ENCODE measurements at regions not wholly inside any gene's neighbourhood (a gene's known extent, or its start where the extent isn't known, plus 50 kb on each side); places are given as distances from the start of the nearest gene placed in this dataset.
A peak's percentile ranks its signal among the peaks of the same experiment; 100 is the strongest.

GRCh38 chr7:85890244-85890811 is 703.5 kb upstream of the SEMA3D start:
- ATAC-seq (ENCODE audit: low read depth in 2 of 2): no peak
- Histone ChIP-seq H3K36me3 (ENCODE audit: control insufficient read depth, insufficient read depth, low read length) (no peaks in the 10 kb centered on the region), H3K4me3 (ENCODE audit: low read depth, low read length) (no peak overlapping the region), H3K9me3 (ENCODE audit: control insufficient read depth in 2 of 2, low read length in 2 of 2) (no peaks in the 10 kb centered on the region), H3K27me3 (ENCODE audit: control insufficient read depth, insufficient read depth, low read length) (no peaks in the 10 kb centered on the region), H3K27ac (ENCODE audit: insufficient read depth, low read length, poor library complexity, severe bottlenecking) (no peak overlapping the region), H3K4me1 (ENCODE audit: control insufficient read depth, insufficient read depth, low read length, poor library complexity, severe bottlenecking) (no peaks in the 10 kb centered on the region)
- Mint-ChIP-seq H3K36me3 (no peaks in the 10 kb centered on the region), H3K27ac (no peak overlapping the region), H3K4me1 (no peaks in the 10 kb centered on the region), H3K27me3 (no peaks in the 10 kb centered on the region), H3K4me3 (no peak overlapping the region), H3K9me3 (peaks cover 0 to 5% (median 1%) of the 10 kb centered on the region in 7 donors)
- DNase-seq: peak in 1 of 3 donors; percentile 1

GRCh38 chr7:85887133-85887532 is 700.3 kb upstream of the SEMA3D start:
- H3K4me3 ChIP-seq (ENCODE audit: low read depth, low read length): no peak overlapping the region
- ATAC-seq (ENCODE audit: low read depth in 2 of 2): no peak
- no peak for DNase-seq
- Mint-ChIP-seq H3K4me1 (no peaks in the 10 kb centered on the region), H3K27me3 (no peaks in the 10 kb centered on the region), H3K27ac (no peak overlapping the region), H3K36me3 (no peaks in the 10 kb centered on the region), H3K9me3 (peaks cover 0 to 5% (median 1%) of the 10 kb centered on the region in 7 donors), H3K4me3 (no peak overlapping the region)
- H3K27me3 ChIP-seq (ENCODE audit: control insufficient read depth, insufficient read depth, low read length): no peaks in the 10 kb centered on the region
- H3K27ac ChIP-seq (ENCODE audit: insufficient read depth, low read length, poor library complexity, severe bottlenecking): no peak overlapping the region
- H3K36me3 ChIP-seq (ENCODE audit: control insufficient read depth, insufficient read depth, low read length): no peaks in the 10 kb centered on the region
- H3K9me3 ChIP-seq (ENCODE audit: control insufficient read depth in 2 of 2, low read length in 2 of 2): no peaks in the 10 kb centered on the region
- no peaks in the 10 kb centered on the region for H3K4me1 ChIP-seq (ENCODE audit: control insufficient read depth, insufficient read depth, low read length, poor library complexity, severe bottlenecking)

GRCh38 chr7:85882335-85882734 is 695.5 kb upstream of the SEMA3D start:
- Histone ChIP-seq H3K27ac (ENCODE audit: insufficient read depth, low read length, poor library complexity, severe bottlenecking) (no peak overlapping the region), H3K4me1 (ENCODE audit: control insufficient read depth, insufficient read depth, low read length, poor library complexity, severe bottlenecking) (no peaks in the 10 kb centered on the region), H3K36me3 (ENCODE audit: control insufficient read depth, insufficient read depth, low read length) (no peaks in the 10 kb centered on the region), H3K27me3 (ENCODE audit: control insufficient read depth, insufficient read depth, low read length) (no peaks in the 10 kb centered on the region), H3K9me3 (ENCODE audit: control insufficient read depth in 2 of 2, low read length in 2 of 2) (no peaks in the 10 kb centered on the region), H3K4me3 (ENCODE audit: low read depth, low read length) (no peak overlapping the region)
- Mint-ChIP-seq H3K27ac (peak overlapping the region in 1 of 3 donors; percentile 20), H3K4me3 (no peak overlapping the region), H3K4me1 (no peaks in the 10 kb centered on the region), H3K9me3 (peaks cover 0 to 14% (median 8%) of the 10 kb centered on the region in 7 donors), H3K27me3 (no peaks in the 10 kb centered on the region), H3K36me3 (no peaks in the 10 kb centered on the region)
- ATAC-seq (ENCODE audit: low read depth in 2 of 2) (no peak), DNase-seq (no peak)

GRCh38 chr7:85875398-85875797 is 688.5 kb upstream of the SEMA3D start:
- H3K9me3 Mint-ChIP-seq: peaks cover 5 to 42% (median 7%) of the 10 kb centered on the region in 7 donors
- H3K4me1 Mint-ChIP-seq: no peaks in the 10 kb centered on the region

DNA sequence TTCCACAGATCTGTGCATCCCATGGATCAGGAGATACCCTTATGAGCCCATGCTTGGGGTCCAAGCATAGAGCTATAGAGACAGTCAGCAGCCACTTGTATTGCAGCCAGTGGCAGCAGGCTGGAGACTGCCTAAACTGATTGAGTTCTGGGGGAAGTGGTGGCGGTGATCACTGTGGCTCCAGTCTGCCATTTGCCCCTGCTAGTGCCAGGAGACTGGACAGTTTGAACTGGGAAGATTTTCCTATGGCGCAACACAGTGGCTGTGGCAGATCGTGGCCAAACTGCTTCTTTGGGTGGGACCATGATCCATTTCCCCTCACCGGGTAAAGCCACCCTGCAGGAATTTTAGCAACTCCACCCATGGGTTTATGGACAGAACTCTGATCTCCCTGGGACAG is 679.7 kb upstream of the SEMA3D start:
- no peaks in the 10 kb centered on the region for H3K4me1 ChIP-seq (ENCODE audit: control insufficient read depth, insufficient read depth, low read length, poor library complexity, severe bottlenecking)
- no peak for DNase-seq
- H3K27ac Mint-ChIP-seq: no peak overlapping the region

More at GRCh38 chr7:85875398-85875797, 688.5 kb upstream of the SEMA3D start:
- no peaks in the 10 kb centered on the region for H3K27me3 ChIP-seq (ENCODE audit: control insufficient read depth, insufficient read depth, low read length)
- Mint-ChIP-seq H3K4me3 (no peak overlapping the region), H3K36me3 (no peaks in the 10 kb centered on the region), H3K27ac (no peak overlapping the region), H3K27me3 (no peaks in the 10 kb centered on the region)
- H3K4me3 ChIP-seq (ENCODE audit: low read depth, low read length): no peak overlapping the region
- no peaks in the 10 kb centered on the region for H3K4me1 ChIP-seq (ENCODE audit: control insufficient read depth, insufficient read depth, low read length, poor library complexity, severe bottlenecking)
- ATAC-seq (ENCODE audit: low read depth in 2 of 2): no peak
- no peak overlapping the region for H3K27ac ChIP-seq (ENCODE audit: insufficient read depth, low read length, poor library complexity, severe bottlenecking)
- H3K36me3 ChIP-seq (ENCODE audit: control insufficient read depth, insufficient read depth, low read length): no peaks in the 10 kb centered on the region
- no peaks in the 10 kb centered on the region for H3K9me3 ChIP-seq (ENCODE audit: control insufficient read depth in 2 of 2, low read length in 2 of 2)
- DNase-seq: no peak

DNA sequence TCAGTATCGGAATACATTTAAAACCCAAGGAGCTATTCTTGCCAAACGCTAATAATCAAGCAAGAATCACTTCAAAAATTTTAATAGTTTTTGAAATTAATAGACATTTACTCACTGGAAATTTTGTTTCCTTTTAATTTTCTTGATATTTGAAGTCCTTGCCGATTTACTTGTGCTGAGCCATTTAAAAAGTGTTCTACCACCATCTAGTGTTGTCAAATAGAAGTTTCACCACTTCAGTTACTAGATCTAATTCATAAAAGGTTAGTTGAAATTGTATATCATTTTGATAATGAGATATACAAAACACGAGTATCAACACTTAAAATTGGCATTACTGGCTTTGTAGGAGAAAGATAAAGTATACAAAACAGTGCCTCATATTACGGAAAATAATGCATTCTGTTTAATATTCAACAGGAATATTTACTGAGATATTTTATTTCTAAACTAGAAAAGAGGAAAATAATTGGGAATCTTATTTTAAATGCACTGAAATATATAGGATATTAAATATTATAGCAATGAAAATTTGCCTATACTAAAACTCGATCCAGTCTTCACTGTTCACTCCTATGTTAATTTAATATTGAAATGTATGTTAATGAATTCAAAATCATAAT is 664.8 kb upstream of the SEMA3D start:
- no peak for ATAC-seq (ENCODE audit: low read depth in 2 of 2)
- DNase-seq: no peak
- Mint-ChIP-seq H3K4me1 (no peaks in the 10 kb centered on the region), H3K27me3 (no peaks in the 10 kb centered on the region), H3K9me3 (peaks cover 2 to 16% (median 4%) of the 10 kb centered on the region in 7 donors), H3K36me3 (no peaks in the 10 kb centered on the region), H3K27ac (no peak overlapping the region), H3K4me3 (no peak overlapping the region)
- Histone ChIP-seq H3K27ac (ENCODE audit: insufficient read depth, low read length, poor library complexity, severe bottlenecking) (no peak overlapping the region), H3K4me1 (ENCODE audit: control insufficient read depth, insufficient read depth, low read length, poor library complexity, severe bottlenecking) (no peaks in the 10 kb centered on the region), H3K9me3 (ENCODE audit: control insufficient read depth in 2 of 2, low read length in 2 of 2) (no peaks in the 10 kb centered on the region), H3K4me3 (ENCODE audit: low read depth, low read length) (no peak overlapping the region), H3K27me3 (ENCODE audit: control insufficient read depth, insufficient read depth, low read length) (no peaks in the 10 kb centered on the region), H3K36me3 (ENCODE audit: control insufficient read depth, insufficient read depth, low read length) (no peaks in the 10 kb centered on the region)

More for the DNA sequence above, 679.7 kb upstream of the SEMA3D start:
- H3K4me3 Mint-ChIP-seq: no peak overlapping the region
- no peak for ATAC-seq (ENCODE audit: low read depth in 2 of 2)
- H3K27ac ChIP-seq (ENCODE audit: insufficient read depth, low read length, poor library complexity, severe bottlenecking): no peak overlapping the region
- no peaks in the 10 kb centered on the region for H3K27me3 Mint-ChIP-seq
- no peak overlapping the region for H3K4me3 ChIP-seq (ENCODE audit: low read depth, low read length)
- no peaks in the 10 kb centered on the region for H3K27me3 ChIP-seq (ENCODE audit: control insufficient read depth, insufficient read depth, low read length)
- H3K9me3 Mint-ChIP-seq: peaks cover 8 to 30% (median 10%) of the 10 kb centered on the region in 7 donors
- H3K9me3 ChIP-seq (ENCODE audit: control insufficient read depth in 2 of 2, low read length in 2 of 2): no peaks in the 10 kb centered on the region
- H3K36me3 ChIP-seq (ENCODE audit: control insufficient read depth, insufficient read depth, low read length): no peaks in the 10 kb centered on the region
- no peaks in the 10 kb centered on the region for H3K36me3 Mint-ChIP-seq
- H3K4me1 Mint-ChIP-seq: no peaks in the 10 kb centered on the region

DNA sequence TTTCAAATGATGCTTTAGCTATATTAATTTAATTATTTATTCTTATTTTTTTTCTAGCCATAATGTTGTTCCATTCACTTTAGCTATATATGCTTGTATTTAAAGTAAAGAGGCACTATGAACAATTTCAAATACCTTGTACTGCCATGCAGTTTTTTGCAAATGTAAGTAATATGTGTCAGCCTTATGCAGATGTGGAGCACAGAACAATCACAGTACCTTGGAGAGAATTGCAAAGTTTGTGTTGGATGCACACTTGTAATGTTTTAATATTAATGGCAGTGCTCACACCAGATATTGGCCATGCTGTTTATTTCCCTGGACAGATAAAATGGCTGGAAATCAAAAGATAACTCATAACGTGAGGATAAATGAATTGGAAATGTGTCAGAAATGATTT is 663.5 kb upstream of the SEMA3D start:
- Histone ChIP-seq H3K27me3 (ENCODE audit: control insufficient read depth, insufficient read depth, low read length) (no peaks in the 10 kb centered on the region), H3K4me3 (ENCODE audit: low read depth, low read length) (no peak overlapping the region), H3K27ac (ENCODE audit: insufficient read depth, low read length, poor library complexity, severe bottlenecking) (no peak overlapping the region), H3K9me3 (ENCODE audit: control insufficient read depth in 2 of 2, low read length in 2 of 2) (no peaks in the 10 kb centered on the region), H3K36me3 (ENCODE audit: control insufficient read depth, insufficient read depth, low read length) (no peaks in the 10 kb centered on the region), H3K4me1 (ENCODE audit: control insufficient read depth, insufficient read depth, low read length, poor library complexity, severe bottlenecking) (no peaks in the 10 kb centered on the region)
- Mint-ChIP-seq H3K9me3 (peaks cover 0 to 15% (median 2%) of the 10 kb centered on the region in 7 donors), H3K4me3 (no peak overlapping the region), H3K36me3 (no peaks in the 10 kb centered on the region), H3K27ac (no peak overlapping the region), H3K27me3 (no peaks in the 10 kb centered on the region), H3K4me1 (no peaks in the 10 kb centered on the region)
- ATAC-seq (ENCODE audit: low read depth in 2 of 2) (no peak), DNase-seq (no peak)

DNA sequence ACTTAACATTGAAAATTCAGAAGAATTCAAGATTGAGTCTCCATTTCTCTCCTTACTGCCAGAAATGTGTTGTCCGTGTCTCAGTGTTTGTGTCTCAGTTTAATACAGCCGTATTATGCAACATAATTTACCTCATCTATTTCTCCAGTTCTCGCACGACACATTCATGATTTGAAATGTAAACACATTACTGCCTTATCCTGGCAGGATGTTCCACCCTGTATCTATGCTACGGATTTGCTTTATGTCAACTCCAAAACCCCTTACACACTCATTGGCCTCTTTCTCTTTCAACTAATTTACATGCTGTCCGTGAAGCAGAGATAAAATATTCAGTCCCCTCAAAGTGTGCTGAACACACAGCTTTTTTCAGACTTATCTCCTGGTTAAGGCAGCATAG is 653.7 kb upstream of the SEMA3D start:
- no peaks in the 10 kb centered on the region for H3K27me3 Mint-ChIP-seq

More for the DNA sequence above, 653.7 kb upstream of the SEMA3D start:
- DNase-seq (no peak), ATAC-seq (ENCODE audit: low read depth in 2 of 2) (no peak)
- H3K9me3 ChIP-seq (ENCODE audit: control insufficient read depth in 2 of 2, low read length in 2 of 2): no peaks in the 10 kb centered on the region
- no peak overlapping the region for H3K4me3 ChIP-seq (ENCODE audit: low read depth, low read length)
- no peaks in the 10 kb centered on the region for H3K4me1 ChIP-seq (ENCODE audit: control insufficient read depth, insufficient read depth, low read length, poor library complexity, severe bottlenecking)
- H3K36me3 Mint-ChIP-seq: no peaks in the 10 kb centered on the region
- no peaks in the 10 kb centered on the region for H3K36me3 ChIP-seq (ENCODE audit: control insufficient read depth, insufficient read depth, low read length)
- H3K9me3 Mint-ChIP-seq: peaks cover 4 to 17% (median 5%) of the 10 kb centered on the region in 7 donors
- H3K4me3 Mint-ChIP-seq: no peak overlapping the region
- no peaks in the 10 kb centered on the region for H3K27me3 ChIP-seq (ENCODE audit: control insufficient read depth, insufficient read depth, low read length)
- H3K27ac ChIP-seq (ENCODE audit: insufficient read depth, low read length, poor library complexity, severe bottlenecking): no peak overlapping the region
- no peak overlapping the region for H3K27ac Mint-ChIP-seq
- H3K4me1 Mint-ChIP-seq: no peaks in the 10 kb centered on the region

Data from CD4-positive, CD25-positive, alpha-beta regulatory T cell (primary cell).